Neural cell (in vitro differentiated cells): ENCODE measurements at regions not wholly inside any gene's neighbourhood (a gene's known extent, or its start where the extent isn't known, plus 50 kb on each side); places are given as distances from the start of the nearest gene placed in this dataset.

ENCODE experiments used
- H2AFZ ChIP-seq: fragments of 200-600, 300-800 bp; sonication (generic), shearing (Covaris generic); 2 replicates; pipeline ENCODE4 v1.6.0; 2014; ENCODE audit warnings: low read depth, mild to moderate bottlenecking, antibody characterized with exemption, low read length, moderate library complexity
- H3F3A ChIP-seq: fragments of 200-600 bp; shearing (Covaris generic); 2 replicates; pipeline ENCODE4 v1.6.1; 2016; ENCODE audit warnings: mild to moderate bottlenecking, moderate library complexity, mixed read lengths, antibody characterized with exemption, low read length; ENCODE audit not compliant: insufficient read depth, poor library complexity, severe bottlenecking
- H3K27ac ChIP-seq: fragments of 200-600, 300-800 bp; sonication (generic), shearing (Covaris generic); 2 replicates; pipeline ENCODE4 v1.5.1; 2014; ENCODE audit warnings: mild to moderate bottlenecking, low read length, moderate library complexity
- H3K27me3 ChIP-seq: fragments of 300-800, 200-600 bp; sonication (generic), shearing (Covaris generic); 2 replicates; pipeline ENCODE4 v1.6.0; 2014; ENCODE audit warnings: mild to moderate bottlenecking, low read depth, low read length, moderate library complexity; ENCODE audit not compliant: insufficient read depth
- H3K36me3 ChIP-seq: fragments of 300-800, 200-600 bp; sonication (generic), shearing (Covaris generic); 2 replicates; pipeline ENCODE4 v1.5.1; 2014; ENCODE audit warnings: mild to moderate bottlenecking, antibody characterized with exemption, low read length, moderate library complexity; ENCODE audit not compliant: insufficient read depth
- H3K4me2 ChIP-seq: fragments of 300-800, 200-600 bp; sonication (generic), shearing (Covaris generic); 2 replicates; pipeline ENCODE4 v1.6.0; 2014; ENCODE audit warnings: mild to moderate bottlenecking, low read length
- H3K4me3 ChIP-seq: fragments of 300-800, 200-600 bp; sonication (generic), shearing (Covaris generic); 2 replicates; pipeline ENCODE4 v1.5.1; 2014; ENCODE audit warnings: mild to moderate bottlenecking, low read length, moderate library complexity
- H3K79me2 ChIP-seq: fragments of 200-600 bp; shearing (Covaris generic); replicated peaks from 2 replicates; pipeline ENCODE4 v1.6.0; 2014; ENCODE audit warnings: mild to moderate bottlenecking, low read length, moderate library complexity; ENCODE audit not compliant: insufficient read depth
- H3K9ac ChIP-seq: fragments of 300-800, 200-600 bp; sonication (generic), shearing (Covaris generic); 2 replicates; pipeline ENCODE4 v1.6.1; 2016; ENCODE audit warnings: mild to moderate bottlenecking, low read length, mixed read lengths
- H3K9me2 ChIP-seq: fragments of 200-600 bp; shearing (Covaris generic); 2 replicates; pipeline ENCODE4 v1.6.1; 2016; ENCODE audit warnings: mild to moderate bottlenecking, low read length, mixed read lengths; ENCODE audit not compliant: insufficient read depth
- H3K9me3 ChIP-seq: fragments of 200-600, 300-800 bp; sonication (generic), shearing (Covaris generic); 2 replicates; pipeline ENCODE4 v1.6.1; 2016; ENCODE audit warnings: mild to moderate bottlenecking, mixed run types, low read length, moderate library complexity, mixed read lengths
- H4K20me1 ChIP-seq: fragments of 200-600 bp; shearing (Covaris generic); 2 replicates; pipeline ENCODE4 v1.6.1; 2016; ENCODE audit warnings: mild to moderate bottlenecking, mixed run types; ENCODE audit not compliant: insufficient read depth
- EP300 ChIP-seq: fragments of 450-650 bp; conservative IDR thresholded peaks from 2 replicates; pipeline ENCODE4 v1.6.1; 2014; ENCODE audit warnings: antibody characterized with exemption, mild to moderate bottlenecking, moderate library complexity; ENCODE audit not compliant: poor library complexity, severe bottlenecking
- EZH2 ChIP-seq: fragments of 200-600, 300-800 bp; shearing (Covaris generic), sonication (generic); IDR thresholded peaks from 2 replicates; pipeline ENCODE4 v1.6.1; 2014; ENCODE audit warnings: antibody characterized with exemption, low read length, borderline replicate concordance, mild to moderate bottlenecking; ENCODE audit not compliant: insufficient read depth, poor library complexity, severe bottlenecking
- MXI1 ChIP-seq: fragments of 450-650 bp; conservative IDR thresholded peaks from 2 replicates; pipeline ENCODE4 v1.6.1; 2014; ENCODE audit warnings: antibody characterized with exemption, mild to moderate bottlenecking; ENCODE audit not compliant: poor library complexity, severe bottlenecking
- POLR2AphosphoS5 ChIP-seq: IDR thresholded peaks from 2 replicates; pipeline ENCODE4 v1.6.1; 2012
- RAD21 ChIP-seq: fragments of 450-650 bp; conservative IDR thresholded peaks from 2 replicates; pipeline ENCODE4 v1.6.1; 2014; ENCODE audit warnings: antibody characterized with exemption, mild to moderate bottlenecking, moderate library complexity
- SMC3 ChIP-seq: fragments of 450-650 bp; conservative IDR thresholded peaks from 2 replicates; pipeline ENCODE4 v1.6.1; 2014; ENCODE audit warnings: antibody characterized with exemption, mild to moderate bottlenecking, moderate library complexity; ENCODE audit not compliant: poor library complexity
- TAF1 ChIP-seq: IDR thresholded peaks from 2 replicates; pipeline ENCODE4 v1.6.1; 2012; ENCODE audit warnings: low read depth
- TF ChIP-seq, protein P1 (sequence below): IDR thresholded peaks from 2 replicates; pipeline ENCODE4 v1.6.1; 2012; ENCODE audit warnings: borderline replicate concordance
- TF ChIP-seq, protein P2 (sequence below): fragments of 450-650 bp; IDR thresholded peaks from 2 replicates; pipeline ENCODE4 v1.5.1; 2014; ENCODE audit warnings: antibody characterized with exemption, mild to moderate bottlenecking, moderate library complexity; ENCODE audit not compliant: poor library complexity, severe bottlenecking

DNA sequence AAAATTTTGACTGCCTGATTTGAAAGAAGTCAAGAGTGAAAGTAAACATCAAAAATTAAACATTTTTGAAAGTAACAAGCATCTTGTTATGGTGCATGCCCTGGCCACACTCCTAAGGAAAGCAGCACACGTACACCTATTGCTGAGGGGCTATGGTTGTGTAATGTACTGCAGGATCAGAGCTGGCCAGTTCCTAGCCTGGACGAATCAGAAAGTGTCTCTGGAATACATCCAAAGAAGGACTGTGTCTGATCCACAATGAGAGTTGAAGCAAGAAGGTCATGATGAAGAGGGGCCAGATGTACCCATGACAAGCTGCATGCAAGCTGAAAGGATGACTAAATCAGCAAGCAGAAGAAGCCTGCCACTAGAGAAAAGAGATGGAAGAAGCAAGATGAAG lies 618.2 kb downstream of the TLE1 start:
- no peaks in the 10 kb centered on the region for H4K20me1 ChIP-seq
- H3K9ac ChIP-seq, result no peak overlapping the region
- H3K27me3 ChIP-seq, result no peaks in the 10 kb centered on the region
- H3K4me2 ChIP-seq, result no peak overlapping the region
- no peaks in the 10 kb centered on the region for H3K9me2 ChIP-seq
- no peaks in the 10 kb centered on the region for H3K9me3 ChIP-seq
- H3F3A ChIP-seq, result no peaks in the 10 kb centered on the region
- H3K27ac ChIP-seq, result no peak overlapping the region
- no peak overlapping the region for H3K4me3 ChIP-seq
- no peaks in the 10 kb centered on the region for H3K36me3 ChIP-seq
- H2AFZ ChIP-seq, result no peak overlapping the region
- TF ChIP-seq MXI1, result no peak
- no peak for TF ChIP-seq SMC3
- TF ChIP-seq POLR2AphosphoS5, result no peak
- TF ChIP-seq, protein P1, sequence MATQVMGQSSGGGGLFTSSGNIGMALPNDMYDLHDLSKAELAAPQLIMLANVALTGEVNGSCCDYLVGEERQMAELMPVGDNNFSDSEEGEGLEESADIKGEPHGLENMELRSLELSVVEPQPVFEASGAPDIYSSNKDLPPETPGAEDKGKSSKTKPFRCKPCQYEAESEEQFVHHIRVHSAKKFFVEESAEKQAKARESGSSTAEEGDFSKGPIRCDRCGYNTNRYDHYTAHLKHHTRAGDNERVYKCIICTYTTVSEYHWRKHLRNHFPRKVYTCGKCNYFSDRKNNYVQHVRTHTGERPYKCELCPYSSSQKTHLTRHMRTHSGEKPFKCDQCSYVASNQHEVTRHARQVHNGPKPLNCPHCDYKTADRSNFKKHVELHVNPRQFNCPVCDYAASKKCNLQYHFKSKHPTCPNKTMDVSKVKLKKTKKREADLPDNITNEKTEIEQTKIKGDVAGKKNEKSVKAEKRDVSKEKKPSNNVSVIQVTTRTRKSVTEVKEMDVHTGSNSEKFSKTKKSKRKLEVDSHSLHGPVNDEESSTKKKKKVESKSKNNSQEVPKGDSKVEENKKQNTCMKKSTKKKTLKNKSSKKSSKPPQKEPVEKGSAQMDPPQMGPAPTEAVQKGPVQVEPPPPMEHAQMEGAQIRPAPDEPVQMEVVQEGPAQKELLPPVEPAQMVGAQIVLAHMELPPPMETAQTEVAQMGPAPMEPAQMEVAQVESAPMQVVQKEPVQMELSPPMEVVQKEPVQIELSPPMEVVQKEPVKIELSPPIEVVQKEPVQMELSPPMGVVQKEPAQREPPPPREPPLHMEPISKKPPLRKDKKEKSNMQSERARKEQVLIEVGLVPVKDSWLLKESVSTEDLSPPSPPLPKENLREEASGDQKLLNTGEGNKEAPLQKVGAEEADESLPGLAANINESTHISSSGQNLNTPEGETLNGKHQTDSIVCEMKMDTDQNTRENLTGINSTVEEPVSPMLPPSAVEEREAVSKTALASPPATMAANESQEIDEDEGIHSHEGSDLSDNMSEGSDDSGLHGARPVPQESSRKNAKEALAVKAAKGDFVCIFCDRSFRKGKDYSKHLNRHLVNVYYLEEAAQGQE, result no peak
- TF ChIP-seq RAD21, result no peak
- TF ChIP-seq EP300, result no peak
- TF ChIP-seq, protein P2, sequence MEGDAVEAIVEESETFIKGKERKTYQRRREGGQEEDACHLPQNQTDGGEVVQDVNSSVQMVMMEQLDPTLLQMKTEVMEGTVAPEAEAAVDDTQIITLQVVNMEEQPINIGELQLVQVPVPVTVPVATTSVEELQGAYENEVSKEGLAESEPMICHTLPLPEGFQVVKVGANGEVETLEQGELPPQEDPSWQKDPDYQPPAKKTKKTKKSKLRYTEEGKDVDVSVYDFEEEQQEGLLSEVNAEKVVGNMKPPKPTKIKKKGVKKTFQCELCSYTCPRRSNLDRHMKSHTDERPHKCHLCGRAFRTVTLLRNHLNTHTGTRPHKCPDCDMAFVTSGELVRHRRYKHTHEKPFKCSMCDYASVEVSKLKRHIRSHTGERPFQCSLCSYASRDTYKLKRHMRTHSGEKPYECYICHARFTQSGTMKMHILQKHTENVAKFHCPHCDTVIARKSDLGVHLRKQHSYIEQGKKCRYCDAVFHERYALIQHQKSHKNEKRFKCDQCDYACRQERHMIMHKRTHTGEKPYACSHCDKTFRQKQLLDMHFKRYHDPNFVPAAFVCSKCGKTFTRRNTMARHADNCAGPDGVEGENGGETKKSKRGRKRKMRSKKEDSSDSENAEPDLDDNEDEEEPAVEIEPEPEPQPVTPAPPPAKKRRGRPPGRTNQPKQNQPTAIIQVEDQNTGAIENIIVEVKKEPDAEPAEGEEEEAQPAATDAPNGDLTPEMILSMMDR, result no peak
- H3K79me2 ChIP-seq, result no peaks in the 10 kb centered on the region

DNA sequence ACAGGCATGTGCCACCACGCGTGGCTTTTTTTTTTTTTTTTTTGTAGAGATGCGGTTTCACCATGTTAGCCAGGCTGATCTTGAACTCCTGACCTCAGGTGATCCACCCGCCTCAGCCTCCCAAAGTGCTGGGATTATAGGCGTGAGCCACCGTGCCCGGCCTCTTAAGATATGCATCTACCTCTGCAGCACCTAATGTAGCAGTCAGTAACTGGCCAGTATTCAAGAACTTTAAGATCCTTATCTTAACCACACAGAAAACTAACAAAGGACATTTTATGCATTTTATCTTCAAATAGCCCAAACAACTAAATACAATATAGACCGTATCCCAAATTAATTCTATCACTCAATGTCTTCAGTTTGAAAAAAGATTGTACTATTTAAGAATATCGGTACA lies 618.7 kb downstream of the TLE1 start:
- H2AFZ ChIP-seq, result no peak overlapping the region
- TF ChIP-seq TAF1 (no peak), EP300 (no peak), POLR2AphosphoS5 (no peak), MXI1 (no peak), RAD21 (no peak), SMC3 (no peak), EZH2 (no peak)
- TF ChIP-seq, protein P2, result no peak
- TF ChIP-seq, protein P1, result no peak
- no peaks in the 10 kb centered on the region for H3K9me3 ChIP-seq
- H3K9ac ChIP-seq, result no peak overlapping the region
- H3K27ac ChIP-seq, result no peak overlapping the region
- no peaks in the 10 kb centered on the region for H3K27me3 ChIP-seq
- H3K4me2 ChIP-seq, result no peak overlapping the region
- H3K36me3 ChIP-seq, result no peaks in the 10 kb centered on the region
- H3K9me2 ChIP-seq, result no peaks in the 10 kb centered on the region
- no peaks in the 10 kb centered on the region for H3K79me2 ChIP-seq
- no peaks in the 10 kb centered on the region for H3F3A ChIP-seq
- no peaks in the 10 kb centered on the region for H4K20me1 ChIP-seq
- no peak overlapping the region for H3K4me3 ChIP-seq
